ENCODE measurements at regions not wholly inside any gene's neighbourhood (a gene's known extent, or its start where the extent isn't known, plus 50 kb on each side); places are given as distances from the start of the nearest gene placed in this dataset.

- Histone ChIP-seq H3K4me3 (peak overlapping the region; percentile 20), H3K9me2 (ENCODE audit: insufficient read depth) (peaks cover 27% of the 10 kb centered on the region; the same call in 1 of the 2 replicates), H3K4me1 (ENCODE audit: insufficient read depth) (peaks cover 54% of the 10 kb centered on the region), H3K27me3 (ENCODE audit: insufficient read depth) (no peaks in the 10 kb centered on the region), H4K20me1 (replicated peaks; ENCODE audit: insufficient read depth) (no peaks in the 10 kb centered on the region), H3K27ac (ENCODE audit: low read depth) (peak overlapping the region; percentile 92), H3K36me3 (ENCODE audit: insufficient read depth) (no peaks in the 10 kb centered on the region), H3K4me2 (peak overlapping the region; percentile 67), H3K79me2 (replicated peaks; ENCODE audit: insufficient read depth) (no peaks in the 10 kb centered on the region), H2AFZ (no peak overlapping the region), H3F3A (replicated peaks; ENCODE audit: low read depth) (0 out of 2 replicates have a peak, but pooled peaks cover 5% of the 10 kb centered on the region)
- peaks cover 68% of the 10 kb centered on the region for H3K4me1 Mint-ChIP-seq
- H3K27ac Mint-ChIP-seq, result peak overlapping the region; percentile 60; the same call in 1 of the 2 replicates
- H3K27me3 Mint-ChIP-seq (ENCODE audit: insufficient read depth, low read depth, poor library complexity), result peaks cover 17% of the 10 kb centered on the region
- no peaks in the 10 kb centered on the region; the same call in 1 of the 3 replicates for H3K9me3 Mint-ChIP-seq
- peak; percentile 92 for ATAC-seq
- peak overlapping the region; percentile 1; the same call in 2 of the 3 replicates for H3K4me3 Mint-ChIP-seq
- H3K36me3 Mint-ChIP-seq (ENCODE audit: low read depth), result no peaks in the 10 kb centered on the region; the same call in 2 of the 3 replicates
- DNase-seq (ENCODE audit: low spot score), result peak; percentile 91
- no peak for TF ChIP-seq JUNB (IDR thresholded peaks at IDR 0.05; ENCODE audit: unreplicated experiment)
- peak; percentile 81 for TF ChIP-seq NANOG (IDR thresholded peaks at IDR 0.05; ENCODE audit: borderline replicate concordance)
- peak; percentile 48; the same call in 1 of the 2 replicates for TF ChIP-seq CREB1 (CRISPR knock-in tag; IDR thresholded peaks at IDR 0.05; ENCODE audit: low read depth)
- TF ChIP-seq, protein P1, sequence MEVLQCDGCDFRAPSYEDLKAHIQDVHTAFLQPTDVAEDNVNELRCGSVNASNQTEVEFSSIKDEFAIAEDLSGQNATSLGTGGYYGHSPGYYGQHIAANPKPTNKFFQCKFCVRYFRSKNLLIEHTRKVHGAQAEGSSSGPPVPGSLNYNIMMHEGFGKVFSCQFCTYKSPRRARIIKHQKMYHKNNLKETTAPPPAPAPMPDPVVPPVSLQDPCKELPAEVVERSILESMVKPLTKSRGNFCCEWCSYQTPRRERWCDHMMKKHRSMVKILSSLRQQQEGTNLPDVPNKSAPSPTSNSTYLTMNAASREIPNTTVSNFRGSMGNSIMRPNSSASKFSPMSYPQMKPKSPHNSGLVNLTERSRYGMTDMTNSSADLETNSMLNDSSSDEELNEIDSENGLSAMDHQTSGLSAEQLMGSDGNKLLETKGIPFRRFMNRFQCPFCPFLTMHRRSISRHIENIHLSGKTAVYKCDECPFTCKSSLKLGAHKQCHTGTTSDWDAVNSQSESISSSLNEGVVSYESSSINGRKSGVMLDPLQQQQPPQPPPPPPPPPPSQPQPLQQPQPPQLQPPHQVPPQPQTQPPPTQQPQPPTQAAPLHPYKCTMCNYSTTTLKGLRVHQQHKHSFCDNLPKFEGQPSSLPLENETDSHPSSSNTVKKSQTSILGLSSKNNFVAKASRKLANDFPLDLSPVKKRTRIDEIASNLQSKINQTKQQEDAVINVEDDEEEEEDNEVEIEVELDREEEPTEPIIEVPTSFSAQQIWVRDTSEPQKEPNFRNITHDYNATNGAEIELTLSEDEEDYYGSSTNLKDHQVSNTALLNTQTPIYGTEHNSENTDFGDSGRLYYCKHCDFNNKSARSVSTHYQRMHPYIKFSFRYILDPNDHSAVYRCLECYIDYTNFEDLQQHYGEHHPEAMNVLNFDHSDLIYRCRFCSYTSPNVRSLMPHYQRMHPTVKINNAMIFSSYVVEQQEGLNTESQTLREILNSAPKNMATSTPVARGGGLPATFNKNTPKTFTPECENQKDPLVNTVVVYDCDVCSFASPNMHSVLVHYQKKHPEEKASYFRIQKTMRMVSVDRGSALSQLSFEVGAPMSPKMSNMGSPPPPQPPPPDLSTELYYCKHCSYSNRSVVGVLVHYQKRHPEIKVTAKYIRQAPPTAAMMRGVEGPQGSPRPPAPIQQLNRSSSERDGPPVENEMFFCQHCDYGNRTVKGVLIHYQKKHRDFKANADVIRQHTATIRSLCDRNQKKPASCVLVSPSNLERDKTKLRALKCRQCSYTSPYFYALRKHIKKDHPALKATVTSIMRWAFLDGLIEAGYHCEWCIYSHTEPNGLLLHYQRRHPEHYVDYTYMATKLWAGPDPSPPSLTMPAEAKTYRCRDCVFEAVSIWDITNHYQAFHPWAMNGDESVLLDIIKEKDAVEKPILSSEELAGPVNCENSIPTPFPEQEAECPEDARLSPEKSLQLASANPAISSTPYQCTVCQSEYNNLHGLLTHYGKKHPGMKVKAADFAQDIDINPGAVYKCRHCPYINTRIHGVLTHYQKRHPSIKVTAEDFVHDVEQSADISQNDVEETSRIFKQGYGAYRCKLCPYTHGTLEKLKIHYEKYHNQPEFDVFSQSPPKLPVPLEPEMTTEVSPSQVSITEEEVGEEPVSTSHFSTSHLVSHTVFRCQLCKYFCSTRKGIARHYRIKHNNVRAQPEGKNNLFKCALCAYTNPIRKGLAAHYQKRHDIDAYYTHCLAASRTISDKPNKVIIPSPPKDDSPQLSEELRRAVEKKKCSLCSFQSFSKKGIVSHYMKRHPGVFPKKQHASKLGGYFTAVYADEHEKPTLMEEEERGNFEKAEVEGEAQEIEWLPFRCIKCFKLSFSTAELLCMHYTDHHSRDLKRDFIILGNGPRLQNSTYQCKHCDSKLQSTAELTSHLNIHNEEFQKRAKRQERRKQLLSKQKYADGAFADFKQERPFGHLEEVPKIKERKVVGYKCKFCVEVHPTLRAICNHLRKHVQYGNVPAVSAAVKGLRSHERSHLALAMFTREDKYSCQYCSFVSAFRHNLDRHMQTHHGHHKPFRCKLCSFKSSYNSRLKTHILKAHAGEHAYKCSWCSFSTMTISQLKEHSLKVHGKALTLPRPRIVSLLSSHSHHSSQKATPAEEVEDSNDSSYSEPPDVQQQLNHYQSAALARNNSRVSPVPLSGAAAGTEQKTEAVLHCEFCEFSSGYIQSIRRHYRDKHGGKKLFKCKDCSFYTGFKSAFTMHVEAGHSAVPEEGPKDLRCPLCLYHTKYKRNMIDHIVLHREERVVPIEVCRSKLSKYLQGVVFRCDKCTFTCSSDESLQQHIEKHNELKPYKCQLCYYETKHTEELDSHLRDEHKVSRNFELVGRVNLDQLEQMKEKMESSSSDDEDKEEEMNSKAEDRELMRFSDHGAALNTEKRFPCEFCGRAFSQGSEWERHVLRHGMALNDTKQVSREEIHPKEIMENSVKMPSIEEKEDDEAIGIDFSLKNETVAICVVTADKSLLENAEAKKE (CRISPR knock-in tag; IDR thresholded peaks at IDR 0.05), result peak; percentile 91
Observed at GRCh38 chr1:147837129-147837963, 65.2 kb upstream of the GJA8 start.

GRCh38 chr1:147837964-147838292, 64.7 kb upstream of the GJA8 start:
- H3K4me3 Mint-ChIP-seq, result no peak overlapping the region
- TF ChIP-seq REST (IDR thresholded peaks at IDR 0.05; ENCODE audit: unreplicated experiment), result no peak
- no peak for TF ChIP-seq ZNF114 (CRISPR knock-in tag; IDR thresholded peaks at IDR 0.05)
- no peak for TF ChIP-seq ZNF331 (CRISPR knock-in tag; IDR thresholded peaks at IDR 0.05; ENCODE audit: low read depth)
- no peak for TF ChIP-seq JUNB (IDR thresholded peaks at IDR 0.05; ENCODE audit: unreplicated experiment)
- TF ChIP-seq POLR2AphosphoS5 (IDR thresholded peaks at IDR 0.05; ENCODE audit: low read depth), result no peak

More at GRCh38 chr1:147837964-147838292, 64.7 kb upstream of the GJA8 start:
- DNase-seq (ENCODE audit: low spot score), result no peak
- H3K27ac Mint-ChIP-seq, result 0 out of 2 replicates have a peak overlapping the region, but pooled peaks have one; percentile 60
- Histone ChIP-seq H4K20me1 (replicated peaks; ENCODE audit: insufficient read depth) (no peaks in the 10 kb centered on the region), H3K4me1 (ENCODE audit: insufficient read depth) (peaks cover 48% of the 10 kb centered on the region), H2AFZ (no peak overlapping the region), H3K79me2 (replicated peaks; ENCODE audit: insufficient read depth) (no peaks in the 10 kb centered on the region), H3K4me2 (peak overlapping the region; percentile 67), H3K36me3 (ENCODE audit: insufficient read depth) (no peaks in the 10 kb centered on the region), H3K9me2 (ENCODE audit: insufficient read depth) (peaks cover 27% of the 10 kb centered on the region; the same call in 1 of the 2 replicates), H3K27ac (ENCODE audit: low read depth) (peak overlapping the region; percentile 92), H3K27me3 (ENCODE audit: insufficient read depth) (no peaks in the 10 kb centered on the region), H3K4me3 (peak overlapping the region; percentile 20; the same call in 1 of the 2 replicates), H3F3A (replicated peaks; ENCODE audit: low read depth) (0 out of 2 replicates have a peak, but pooled peaks cover 5% of the 10 kb centered on the region)
- peaks cover 17% of the 10 kb centered on the region for H3K27me3 Mint-ChIP-seq (ENCODE audit: insufficient read depth, low read depth, poor library complexity)
- H3K4me1 Mint-ChIP-seq, result peaks cover 65% of the 10 kb centered on the region
- H3K36me3 Mint-ChIP-seq (ENCODE audit: low read depth), result no peaks in the 10 kb centered on the region
- H3K9me3 Mint-ChIP-seq, result no peaks in the 10 kb centered on the region; the same call in 2 of the 3 replicates
- no peak for ATAC-seq

Data from GM23338 (cell line).